Epithelial cell of prostate (primary cell): ENCODE measurements at regions not wholly inside any gene's neighbourhood (a gene's known extent, or its start where the extent isn't known, plus 50 kb on each side); places are given as distances from the start of the nearest gene placed in this dataset.
"Not testable (repeated sequence)": the region's sequence is repeated elsewhere in the genome, so short reads cannot be mapped to it uniquely, and the experiment has no call there.

Source experiments
- DNase-seq: peaks from one replicate; pipeline ENCODE4 v3.0.0-alpha.2; 2011; ENCODE audit warnings: low read depth, low spot score
- H3K27ac ChIP-seq: fragments of 450-650 bp; 2 replicates; pipeline ENCODE4 v1.5.1; 2017; ENCODE audit warnings: mild to moderate bottlenecking

- DNase-seq: no peak
- no peak overlapping the region for H3K27ac ChIP-seq
Observed at GRCh38 chr16:62391940-62392339, 355.7 kb upstream of the CDH8 start.

DNA sequence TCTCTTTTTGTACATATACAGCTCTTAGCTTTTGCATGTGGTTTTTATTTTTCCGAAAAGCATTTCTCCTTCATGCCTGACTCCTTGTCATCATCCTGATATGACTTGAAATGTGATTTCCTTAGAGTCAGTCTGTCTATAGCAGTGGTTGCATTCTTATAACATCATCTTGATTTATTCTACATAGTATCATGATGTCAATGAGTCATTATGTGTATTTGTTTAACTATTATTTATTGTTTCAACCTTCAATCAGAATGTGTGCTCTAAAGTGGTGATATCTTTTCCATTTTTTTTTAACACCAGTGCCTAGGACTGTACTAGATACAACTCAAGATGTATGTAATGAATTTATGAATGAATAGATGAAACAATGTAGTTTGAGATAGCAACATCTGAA, 354.9 kb upstream of the CDH8 start:
- DNase-seq: no peak
- no peak overlapping the region for H3K27ac ChIP-seq

DNA sequence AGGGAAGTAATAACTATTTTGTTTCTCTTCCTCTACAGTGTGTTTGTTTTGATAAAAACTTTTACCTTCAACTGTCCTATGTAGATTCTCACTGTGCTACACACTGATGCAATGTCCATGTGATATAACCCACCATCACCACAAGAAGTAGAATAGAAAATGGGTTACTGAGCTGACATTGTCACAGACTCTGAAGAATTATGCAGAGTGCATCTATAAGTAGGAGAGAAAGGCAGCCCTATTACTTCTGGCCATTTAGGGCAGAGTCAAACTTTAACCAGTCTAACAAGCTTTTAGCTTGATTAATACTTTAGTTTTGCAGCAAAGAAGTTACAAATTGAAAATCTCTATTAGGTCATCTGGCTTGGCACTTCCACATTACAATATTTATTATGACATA, 354.0 kb upstream of the CDH8 start:
- DNase-seq: no peak
- no peak overlapping the region for H3K27ac ChIP-seq

DNA sequence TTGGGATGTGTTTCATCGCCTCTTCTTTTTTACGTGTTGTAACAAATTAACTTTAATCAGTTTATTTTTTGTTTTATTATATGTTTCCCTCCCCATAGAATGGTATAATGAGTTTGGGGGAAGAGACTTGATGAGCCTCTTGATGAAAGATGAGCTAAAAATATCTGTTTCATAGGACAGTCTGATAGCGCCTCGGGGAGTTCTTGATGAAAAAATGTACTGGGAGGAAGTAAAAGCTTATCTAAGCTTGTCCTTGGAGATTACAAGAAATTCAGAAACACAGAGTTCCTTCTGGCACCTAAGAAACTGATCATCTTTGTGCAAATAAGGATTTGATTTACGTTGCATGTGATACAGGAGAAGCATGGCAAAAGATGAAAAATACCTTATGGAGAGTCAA, 350.2 kb upstream of the CDH8 start:
- no peak overlapping the region for H3K27ac ChIP-seq
- DNase-seq: no peak

DNA sequence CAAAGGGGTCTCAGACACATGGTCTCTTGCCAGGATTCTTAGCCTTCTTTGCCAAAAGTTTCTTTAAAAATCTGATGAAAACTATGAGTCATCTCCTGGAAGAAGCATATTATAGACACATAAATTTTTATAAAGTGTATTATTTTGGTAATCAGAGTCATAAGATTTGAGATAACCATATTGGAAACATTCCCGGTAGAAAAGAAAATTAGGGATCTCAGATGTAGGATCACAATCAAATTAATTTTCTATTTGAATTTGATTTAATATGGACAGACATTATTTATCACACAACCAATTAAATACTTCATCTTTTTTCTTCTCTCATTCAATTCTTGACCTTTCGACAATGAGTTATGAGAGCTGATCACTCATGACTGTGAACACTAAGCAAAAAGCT, 347.7 kb upstream of the CDH8 start:
- no peak for DNase-seq
- H3K27ac ChIP-seq: no peak overlapping the region

- H3K27ac ChIP-seq: no peak overlapping the region
- no peak for DNase-seq
Observed at GRCh38 chr16:62370445-62370844, 334.2 kb upstream of the CDH8 start.

- DNase-seq: no peak
- H3K27ac ChIP-seq: no peak overlapping the region
Observed at GRCh38 chr16:62363501-62363900, 327.3 kb upstream of the CDH8 start.

DNA sequence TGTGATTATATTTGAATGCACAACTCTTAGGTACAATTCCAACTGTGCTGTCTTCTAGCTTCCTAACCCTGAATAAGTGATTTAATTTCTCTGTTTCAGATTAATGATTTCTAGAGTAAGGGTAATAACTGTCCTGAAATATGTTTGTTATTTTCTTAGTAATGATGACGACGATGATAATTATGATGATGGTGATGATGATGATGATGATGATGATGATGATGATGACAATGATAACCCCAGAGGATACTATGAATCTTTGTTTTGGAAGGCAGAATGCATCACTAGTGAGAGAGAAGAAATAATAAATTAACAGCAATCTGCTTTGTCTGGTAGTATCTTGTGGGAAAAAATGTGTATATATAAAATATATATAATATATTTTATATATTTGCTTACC, 317.1 kb upstream of the CDH8 start:
- DNase-seq: no peak
- no peak overlapping the region for H3K27ac ChIP-seq

DNA sequence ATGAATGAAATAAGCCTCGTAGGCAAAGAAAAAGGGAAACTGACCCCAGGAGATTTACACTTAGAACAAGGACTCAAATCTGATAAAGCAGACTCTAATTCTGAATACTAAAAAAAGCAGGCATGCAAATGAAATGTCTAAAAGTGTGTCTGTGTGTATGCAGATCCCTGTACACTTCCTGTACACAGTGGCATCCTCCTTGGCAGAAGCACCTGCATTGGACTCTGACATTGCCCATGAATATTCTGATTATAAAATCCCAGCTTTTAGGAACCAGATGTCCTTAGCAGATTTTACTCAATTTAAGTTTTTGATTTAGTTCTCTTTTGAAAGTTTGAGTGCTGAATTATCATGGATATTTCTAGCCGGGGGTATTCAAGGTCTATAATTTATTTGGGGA, 306.0 kb upstream of the CDH8 start:
- H3K27ac ChIP-seq: no peak overlapping the region
- DNase-seq: no peak

DNA sequence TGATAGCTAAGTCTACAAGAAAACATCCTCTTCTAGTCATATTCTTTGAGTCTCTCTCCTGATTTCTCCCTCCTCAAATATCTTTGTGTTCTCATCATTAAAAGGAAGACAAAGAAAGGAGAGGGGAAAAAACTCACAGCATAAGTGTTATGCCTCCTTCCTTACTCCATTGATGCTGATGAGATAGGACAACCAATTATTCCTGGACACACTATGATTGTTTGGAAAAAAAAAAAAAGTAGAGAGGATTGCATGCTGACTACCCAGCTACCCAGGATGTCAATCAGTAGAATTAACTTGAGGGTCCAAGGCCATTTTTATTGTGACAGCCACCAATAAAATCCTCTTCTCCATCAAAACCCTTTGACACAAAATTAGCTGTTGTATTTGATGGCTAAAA, 299.1 kb upstream of the CDH8 start:
- DNase-seq: no peak
- H3K27ac ChIP-seq: no peak overlapping the region

- no peak for DNase-seq
- H3K27ac ChIP-seq: no peak overlapping the region
Observed at GRCh38 chr16:62321606-62322005, 285.4 kb upstream of the CDH8 start.

- no peak for DNase-seq
- no peak overlapping the region for H3K27ac ChIP-seq
Observed at GRCh38 chr16:62298600-62298999, 262.4 kb upstream of the CDH8 start.

- no peak for DNase-seq
- H3K27ac ChIP-seq: no peak overlapping the region
Observed at GRCh38 chr16:62294213-62294972, 258.2 kb upstream of the CDH8 start.

DNA sequence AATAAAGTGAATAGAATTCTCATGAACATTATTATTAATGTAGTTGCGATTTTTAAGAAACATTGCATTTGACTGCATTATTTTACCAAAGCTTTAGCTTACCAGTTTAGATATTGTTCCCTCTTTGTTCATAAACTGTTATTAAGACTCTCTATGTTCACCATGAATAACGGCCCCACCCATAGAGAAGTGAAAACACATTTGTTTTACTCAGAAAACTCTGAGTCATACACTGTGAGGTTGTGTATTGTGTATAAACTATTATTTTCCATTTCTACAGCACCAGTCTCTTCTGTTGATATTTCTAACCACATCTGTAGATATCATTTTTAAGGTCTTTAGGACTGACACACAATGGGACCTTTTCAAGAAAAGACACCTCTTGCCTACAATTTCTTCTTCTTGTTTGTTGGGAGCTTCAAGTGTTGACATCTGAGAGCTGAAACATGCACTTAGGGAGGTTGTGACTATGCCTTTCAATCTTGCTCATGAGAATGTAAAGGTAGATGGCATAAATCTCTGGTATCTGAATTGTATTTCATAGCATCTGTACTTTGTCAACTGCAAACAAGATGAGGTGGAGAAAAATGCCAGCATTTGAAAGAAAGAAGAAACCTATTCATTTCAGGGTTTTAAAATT, 252.9 kb upstream of the CDH8 start:
- no peak for DNase-seq
- no peak overlapping the region for H3K27ac ChIP-seq

GRCh38 chr16:62280506-62280905, 244.3 kb upstream of the CDH8 start:
- no peak overlapping the region for H3K27ac ChIP-seq
- no peak for DNase-seq

DNA sequence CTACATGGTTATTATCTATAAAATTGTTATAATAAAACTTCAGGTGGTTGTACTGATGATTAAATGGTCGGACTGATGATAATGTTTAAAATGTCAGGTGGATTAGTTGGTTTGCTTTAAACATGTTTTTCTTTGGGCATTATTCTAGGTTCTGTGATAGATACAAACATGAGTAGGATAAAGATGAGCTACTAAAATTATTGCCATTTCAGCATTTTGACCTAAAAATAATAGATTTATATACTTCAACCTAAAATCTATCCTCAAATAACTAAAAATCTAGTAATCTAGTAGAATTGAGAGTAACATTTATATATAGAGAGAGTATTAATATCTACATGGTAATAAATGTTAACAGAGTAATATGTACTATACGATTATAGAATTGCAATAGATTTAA, 241.7 kb upstream of the CDH8 start:
- no peak overlapping the region for H3K27ac ChIP-seq
- no peak for DNase-seq

GRCh38 chr16:62276637-62277036, 240.4 kb upstream of the CDH8 start:
- no peak for DNase-seq
- no peak overlapping the region for H3K27ac ChIP-seq

DNA sequence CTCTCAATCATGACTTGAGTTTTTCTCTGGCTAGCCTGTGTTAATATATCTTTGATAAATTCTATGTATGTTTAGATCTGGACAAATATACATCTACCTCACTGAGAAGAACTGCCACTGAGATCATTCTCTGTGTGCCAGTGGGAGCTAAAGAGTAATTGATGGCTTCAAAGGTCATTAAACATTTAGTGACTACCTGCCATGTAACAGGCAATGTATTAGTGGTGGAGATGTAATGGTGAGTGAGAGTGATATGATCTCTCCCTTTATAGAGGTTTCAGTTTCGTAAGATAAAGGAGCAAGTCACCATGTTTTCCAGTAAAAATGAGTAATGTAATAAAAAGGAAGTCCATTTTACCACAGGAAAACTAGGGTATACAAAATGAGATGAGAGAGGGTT, 235.8 kb upstream of the CDH8 start:
- no peak for DNase-seq
- no peak overlapping the region for H3K27ac ChIP-seq

GRCh38 chr16:62261760-62262159, 225.5 kb upstream of the CDH8 start:
- no peak overlapping the region for H3K27ac ChIP-seq
- DNase-seq: no peak

DNA sequence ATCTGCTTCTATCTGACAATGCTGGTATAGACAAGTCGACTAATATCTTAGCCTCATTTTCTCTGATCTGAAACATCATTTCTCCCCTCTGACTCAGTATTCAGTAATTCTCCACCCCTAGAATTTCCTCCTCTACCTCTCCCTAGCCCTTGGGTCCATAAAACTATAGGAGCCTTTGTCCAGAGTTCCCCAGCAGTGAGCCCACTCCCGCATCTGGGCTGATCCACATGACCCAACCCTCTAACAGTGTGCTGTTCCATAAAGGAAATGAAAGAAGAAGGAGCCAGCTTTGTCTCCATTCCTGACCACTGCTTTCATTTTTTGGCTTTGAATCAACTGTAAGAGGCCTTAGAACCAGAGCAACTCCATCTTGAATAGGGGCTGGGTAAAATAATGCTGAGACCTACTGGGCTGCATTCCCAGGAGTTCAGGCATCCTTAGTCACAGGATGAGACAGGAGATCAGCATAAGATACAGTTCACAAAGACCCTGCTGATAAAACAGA, 222.7 kb upstream of the CDH8 start:
- not testable (repeated sequence) for H3K27ac ChIP-seq, DNase-seq

GRCh38 chr16:62256406-62256805, 220.2 kb upstream of the CDH8 start:
- H3K27ac ChIP-seq: no peak overlapping the region
- DNase-seq: no peak

GRCh38 chr16:62254847-62255246, 218.6 kb upstream of the CDH8 start:
- H3K27ac ChIP-seq: peak overlapping the region; percentile 57
- peak; percentile 40 for DNase-seq
